Panc1 (cell line): ENCODE measurements at regions not wholly inside any gene's neighbourhood (a gene's known extent, or its start where the extent isn't known, plus 50 kb on each side); places are given as distances from the start of the nearest gene placed in this dataset.

Experiments
- ATAC-seq: fragments of 200-7000 bp; cut with Tn5 transposase; 2 replicates; pipeline ENCODE4 v1.9.1; 2020; ENCODE audit warnings: mild to moderate bottlenecking, moderate library complexity
- BruUV-seq: library from RNA; stranded (reverse); fragments of 400-500 nt; replicated peaks from 2 replicates; lab custom pipeline; 2021; lab: Mats Ljungman, UMichigan
- CTCF ChIA-PET: fragments of 300-600 bp; sonication (Branson Sonifier 250); formaldehyde crosslinking; loops from one replicate; lab custom pipeline; 2022; ENCODE audit warnings: antibody characterized with exemption; lab: Charles Lee
- POLR2A ChIA-PET: fragments of 300-600 bp; sonication (Branson Sonifier 250); formaldehyde crosslinking; loops from one replicate; lab custom pipeline; 2022; ENCODE audit warnings: antibody characterized with exemption; lab: Charles Lee
- DNase-seq: peaks from one replicate; pipeline ENCODE4 v3.0.0-alpha.2; 2010; ENCODE audit warnings: low read depth, low spot score
- H3K27ac ChIP-seq: 2 replicates; pipeline ENCODE4 v1.5.1; 2011; ENCODE audit warnings: mild to moderate bottlenecking, low read length, inconsistent platforms
- H3K27me3 ChIP-seq: fragments of 200-500 bp; sonication (Bioruptor generic); 2 replicates; pipeline ENCODE4 v1.6.0; 2014; ENCODE audit warnings: low read length, inconsistent platforms; ENCODE audit not compliant: control insufficient read depth, insufficient read depth
- H3K36me3 ChIP-seq: fragments of 200-500 bp; sonication (Bioruptor generic); 2 replicates; pipeline ENCODE4 v1.5.1; 2014; ENCODE audit warnings: inconsistent platforms, mild to moderate bottlenecking, low read length, moderate library complexity; ENCODE audit not compliant: control insufficient read depth, insufficient read depth
- H3K4me1 ChIP-seq: 2 replicates; pipeline ENCODE4 v1.5.1; 2011; ENCODE audit warnings: inconsistent platforms, mild to moderate bottlenecking, low read length, moderate library complexity; ENCODE audit not compliant: control insufficient read depth, insufficient read depth
- H3K4me3 ChIP-seq, 2 experiments: 2 replicates each; pipeline ENCODE4 v1.5.1; 2011 to 2012; ENCODE audit warnings: low read depth in 2 of 2, low read length in 2 of 2, mild to moderate bottlenecking in 2 of 2, inconsistent platforms in 1 of 2, moderate library complexity in 1 of 2
- H3K9me3 ChIP-seq: fragments of 200-500 bp; sonication (Bioruptor generic); 2 replicates; pipeline ENCODE4 v1.5.1; 2014; ENCODE audit warnings: low read depth, mild to moderate bottlenecking, inconsistent platforms, low read length, moderate library complexity; ENCODE audit not compliant: control insufficient read depth, insufficient read depth
- POLR2AphosphoS5 ChIP-seq: IDR thresholded peaks from 2 replicates; pipeline ENCODE4 v1.6.1; 2012; ENCODE audit warnings: mild to moderate bottlenecking, low read depth, low read length, moderate library complexity
- SIN3A ChIP-seq: IDR thresholded peaks from 2 replicates; pipeline ENCODE4 v1.6.1; 2012; ENCODE audit warnings: low read depth, mild to moderate bottlenecking, low read length, moderate library complexity, borderline replicate concordance; ENCODE audit not compliant: insufficient read depth
- TCF7L2 ChIP-seq: IDR thresholded peaks from 2 replicates; pipeline ENCODE4 v1.6.1; 2011; ENCODE audit warnings: mild to moderate bottlenecking, low read depth, low read length, inconsistent platforms
- in situ Hi-C: cut with HindIII; loops from 2 replicates; pipeline ENCODE4 v1.10.0; 2016; ENCODE audit warnings: low sequenced_read_pairs, low pct_unique_long_range_greater_than_20kb
- intact Hi-C: fragments of 100-400 bp; cut with micrococcal nuclease; formaldehyde crosslinking; loops from one replicate; pipeline ENCODE4 v1.10.0; 2022; ENCODE audit not compliant: unreplicated experiment
- TF ChIP-seq, protein P1 (sequence below), 2 experiments: IDR thresholded peaks; 2 replicates each; pipeline ENCODE4 v1.6.1; 2011 to 2012; ENCODE audit warnings: low read depth in 2 of 2, control low read depth in 1 of 2, low read length in 1 of 2, mild to moderate bottlenecking in 1 of 2, moderate library complexity in 1 of 2; ENCODE audit not compliant: insufficient read depth in 1 of 2
- TF ChIP-seq, protein P2 (sequence below): fragments of 450-650 bp; IDR thresholded peaks from 2 replicates; pipeline ENCODE4 v1.5.1; 2017; ENCODE audit warnings: mild to moderate bottlenecking

DNA sequence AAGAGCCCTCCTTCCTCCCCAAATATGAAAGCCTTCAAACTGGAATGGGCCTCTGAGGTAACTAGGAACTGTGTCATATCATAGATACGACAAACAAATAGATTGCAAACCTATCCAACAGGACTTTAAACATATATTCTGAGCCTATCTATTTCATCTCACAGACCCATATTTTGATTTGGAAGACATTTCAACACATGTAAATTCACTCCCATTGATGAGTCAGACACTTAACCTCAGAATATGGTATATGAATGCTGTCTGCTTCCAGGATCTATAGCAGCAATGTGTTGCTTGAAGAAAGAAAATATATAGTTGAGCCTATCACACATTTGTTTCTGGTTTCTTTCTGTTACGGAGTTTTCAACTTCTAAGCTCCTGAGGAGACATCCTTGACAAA is 221.9 kb upstream of the SAMSN1 start:
- BruUV-seq: no TSS peak
- TF ChIP-seq, protein P1, sequence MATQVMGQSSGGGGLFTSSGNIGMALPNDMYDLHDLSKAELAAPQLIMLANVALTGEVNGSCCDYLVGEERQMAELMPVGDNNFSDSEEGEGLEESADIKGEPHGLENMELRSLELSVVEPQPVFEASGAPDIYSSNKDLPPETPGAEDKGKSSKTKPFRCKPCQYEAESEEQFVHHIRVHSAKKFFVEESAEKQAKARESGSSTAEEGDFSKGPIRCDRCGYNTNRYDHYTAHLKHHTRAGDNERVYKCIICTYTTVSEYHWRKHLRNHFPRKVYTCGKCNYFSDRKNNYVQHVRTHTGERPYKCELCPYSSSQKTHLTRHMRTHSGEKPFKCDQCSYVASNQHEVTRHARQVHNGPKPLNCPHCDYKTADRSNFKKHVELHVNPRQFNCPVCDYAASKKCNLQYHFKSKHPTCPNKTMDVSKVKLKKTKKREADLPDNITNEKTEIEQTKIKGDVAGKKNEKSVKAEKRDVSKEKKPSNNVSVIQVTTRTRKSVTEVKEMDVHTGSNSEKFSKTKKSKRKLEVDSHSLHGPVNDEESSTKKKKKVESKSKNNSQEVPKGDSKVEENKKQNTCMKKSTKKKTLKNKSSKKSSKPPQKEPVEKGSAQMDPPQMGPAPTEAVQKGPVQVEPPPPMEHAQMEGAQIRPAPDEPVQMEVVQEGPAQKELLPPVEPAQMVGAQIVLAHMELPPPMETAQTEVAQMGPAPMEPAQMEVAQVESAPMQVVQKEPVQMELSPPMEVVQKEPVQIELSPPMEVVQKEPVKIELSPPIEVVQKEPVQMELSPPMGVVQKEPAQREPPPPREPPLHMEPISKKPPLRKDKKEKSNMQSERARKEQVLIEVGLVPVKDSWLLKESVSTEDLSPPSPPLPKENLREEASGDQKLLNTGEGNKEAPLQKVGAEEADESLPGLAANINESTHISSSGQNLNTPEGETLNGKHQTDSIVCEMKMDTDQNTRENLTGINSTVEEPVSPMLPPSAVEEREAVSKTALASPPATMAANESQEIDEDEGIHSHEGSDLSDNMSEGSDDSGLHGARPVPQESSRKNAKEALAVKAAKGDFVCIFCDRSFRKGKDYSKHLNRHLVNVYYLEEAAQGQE (IDR thresholded peaks at IDR 0.05; ENCODE audit: insufficient read depth in 1 of 2, low read depth in 2 of 2, low read length in 1 of 2): no peak
- no peak for TF ChIP-seq TCF7L2
- no peak for TF ChIP-seq POLR2AphosphoS5
- TF ChIP-seq, protein P2, sequence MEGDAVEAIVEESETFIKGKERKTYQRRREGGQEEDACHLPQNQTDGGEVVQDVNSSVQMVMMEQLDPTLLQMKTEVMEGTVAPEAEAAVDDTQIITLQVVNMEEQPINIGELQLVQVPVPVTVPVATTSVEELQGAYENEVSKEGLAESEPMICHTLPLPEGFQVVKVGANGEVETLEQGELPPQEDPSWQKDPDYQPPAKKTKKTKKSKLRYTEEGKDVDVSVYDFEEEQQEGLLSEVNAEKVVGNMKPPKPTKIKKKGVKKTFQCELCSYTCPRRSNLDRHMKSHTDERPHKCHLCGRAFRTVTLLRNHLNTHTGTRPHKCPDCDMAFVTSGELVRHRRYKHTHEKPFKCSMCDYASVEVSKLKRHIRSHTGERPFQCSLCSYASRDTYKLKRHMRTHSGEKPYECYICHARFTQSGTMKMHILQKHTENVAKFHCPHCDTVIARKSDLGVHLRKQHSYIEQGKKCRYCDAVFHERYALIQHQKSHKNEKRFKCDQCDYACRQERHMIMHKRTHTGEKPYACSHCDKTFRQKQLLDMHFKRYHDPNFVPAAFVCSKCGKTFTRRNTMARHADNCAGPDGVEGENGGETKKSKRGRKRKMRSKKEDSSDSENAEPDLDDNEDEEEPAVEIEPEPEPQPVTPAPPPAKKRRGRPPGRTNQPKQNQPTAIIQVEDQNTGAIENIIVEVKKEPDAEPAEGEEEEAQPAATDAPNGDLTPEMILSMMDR: no peak
- TF ChIP-seq SIN3A: no peak
- ATAC-seq: no peak
- POLR2A ChIA-PET: no interaction called here
- intact Hi-C loops (no loop called here), in situ Hi-C loops (no loop called here)
- H3K27me3 ChIP-seq: no peaks in the 10 kb centered on the region
- no peak overlapping the region for H3K27ac ChIP-seq
- CTCF ChIA-PET: no interaction called here
- H3K4me3 ChIP-seq: no peak overlapping the region
- DNase-seq: no peak
- no peaks in the 10 kb centered on the region for H3K4me1 ChIP-seq
- no peaks in the 10 kb centered on the region for H3K36me3 ChIP-seq
- H3K9me3 ChIP-seq: no peaks in the 10 kb centered on the region

DNA sequence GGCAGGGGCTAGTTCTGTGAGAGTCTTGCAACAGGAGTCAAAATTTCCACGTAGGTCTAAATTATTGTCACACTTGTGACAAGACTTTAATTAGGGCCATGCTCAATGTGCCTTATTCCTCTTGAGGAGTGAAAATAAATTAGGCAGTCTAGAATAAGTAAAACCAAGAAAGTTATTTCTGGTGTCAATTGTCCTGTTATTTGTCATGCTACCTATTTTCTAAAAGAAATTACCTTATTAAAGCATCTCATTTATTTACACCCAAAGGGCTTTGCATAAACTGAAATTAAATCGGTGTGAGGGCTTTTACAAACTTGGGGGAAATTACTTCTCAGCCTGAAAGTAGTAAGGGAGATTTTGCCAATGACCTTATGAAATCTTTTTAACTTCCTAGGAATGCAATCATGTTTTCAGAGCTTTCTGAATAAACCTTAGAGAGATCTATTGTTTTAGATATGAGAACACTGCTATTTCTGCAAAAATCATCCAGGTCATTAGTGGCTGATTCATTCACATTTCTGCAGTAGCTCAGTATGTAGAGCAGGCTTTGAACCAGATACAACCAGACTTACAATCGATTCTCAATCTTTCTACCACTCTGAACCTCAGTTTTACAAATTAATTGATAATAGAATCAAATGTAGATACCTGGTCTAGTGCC is 221.2 kb upstream of the SAMSN1 start:
- BruUV-seq: no TSS peak
- TF ChIP-seq SIN3A (no peak), TCF7L2 (no peak)
- TF ChIP-seq, protein P2: no peak
- TF ChIP-seq, protein P1 (IDR thresholded peaks at IDR 0.05; ENCODE audit: insufficient read depth in 1 of 2, low read depth in 2 of 2, low read length in 1 of 2): no peak
- DNase-seq (no peak), ATAC-seq (no peak)
- Histone ChIP-seq H3K4me3 (no peak overlapping the region), H3K27ac (no peak overlapping the region), H3K36me3 (no peaks in the 10 kb centered on the region), H3K9me3 (no peaks in the 10 kb centered on the region), H3K4me1 (no peaks in the 10 kb centered on the region), H3K27me3 (no peaks in the 10 kb centered on the region)
- ChIA-PET CTCF (no interaction called here), POLR2A (no interaction called here)
- intact Hi-C loops (no loop called here), in situ Hi-C loops (no loop called here)
